ENCODE measurements at regions not wholly inside any gene's neighbourhood (a gene's known extent, or its start where the extent isn't known, plus 50 kb on each side); places are given as distances from the start of the nearest gene placed in this dataset.
A peak's percentile ranks its signal among the peaks of the same experiment; 100 is the strongest.

DNA sequence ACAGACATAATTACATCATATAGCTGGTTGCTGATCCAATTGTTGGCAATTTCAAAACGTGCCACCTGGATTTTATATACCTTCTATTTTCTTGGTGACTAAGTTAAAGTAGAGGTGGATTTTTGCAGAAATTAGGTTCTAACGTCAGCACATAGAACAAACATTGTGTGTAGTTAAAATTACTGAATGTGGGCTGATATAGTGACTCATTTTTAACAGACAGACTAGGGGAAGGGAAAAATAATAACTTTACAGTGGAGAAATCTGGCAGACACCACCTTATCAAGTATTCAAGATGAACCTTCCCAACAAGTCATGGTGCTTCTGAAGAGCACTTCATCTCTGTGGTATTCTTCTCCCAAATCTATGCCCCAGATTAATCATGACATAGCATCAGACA lies 134.5 kb downstream of the UCHL1 start:
- no peak for DNase-seq

DNA sequence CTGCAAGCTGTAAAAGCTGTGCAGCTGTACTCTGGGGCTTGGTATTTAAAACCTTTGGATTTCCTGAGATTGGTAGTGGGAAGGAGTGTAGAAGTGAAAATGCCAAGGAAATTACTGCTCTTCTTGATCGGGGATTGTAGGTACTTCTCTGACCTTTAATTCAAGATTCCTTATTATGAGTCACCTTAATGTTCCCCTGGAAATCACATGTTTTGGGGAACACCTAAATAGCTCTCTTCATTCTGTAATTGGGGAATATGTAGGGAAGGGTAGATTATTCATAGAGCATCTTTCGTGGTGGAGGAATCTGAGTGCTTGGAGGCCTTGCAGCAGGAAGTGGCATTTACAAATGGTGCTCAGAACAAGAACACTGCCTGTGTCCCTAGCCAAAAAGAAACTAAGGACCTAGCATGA lies 137.8 kb downstream of the UCHL1 start:
- DNase-seq = no peak

DNA sequence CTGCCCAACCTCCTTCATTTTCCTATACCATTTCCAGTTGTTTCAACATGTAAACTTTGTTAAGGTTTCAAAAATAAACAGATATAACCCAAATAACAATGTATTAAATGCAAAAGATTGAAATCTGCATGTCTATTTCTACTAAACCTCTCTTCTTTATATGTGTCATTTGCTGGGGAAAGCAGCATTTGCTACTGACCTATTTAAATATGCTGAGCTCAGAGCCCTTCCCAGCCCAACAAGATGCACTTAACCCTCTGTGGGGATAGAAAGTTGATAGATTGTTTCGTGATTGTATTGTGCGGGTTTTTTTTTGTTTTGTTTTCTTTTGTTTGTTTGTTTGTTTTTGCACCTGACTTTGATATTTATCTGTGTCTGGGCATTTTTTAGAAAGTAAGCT lies 139.5 kb downstream of the UCHL1 start:
- no peak for DNase-seq

DNA sequence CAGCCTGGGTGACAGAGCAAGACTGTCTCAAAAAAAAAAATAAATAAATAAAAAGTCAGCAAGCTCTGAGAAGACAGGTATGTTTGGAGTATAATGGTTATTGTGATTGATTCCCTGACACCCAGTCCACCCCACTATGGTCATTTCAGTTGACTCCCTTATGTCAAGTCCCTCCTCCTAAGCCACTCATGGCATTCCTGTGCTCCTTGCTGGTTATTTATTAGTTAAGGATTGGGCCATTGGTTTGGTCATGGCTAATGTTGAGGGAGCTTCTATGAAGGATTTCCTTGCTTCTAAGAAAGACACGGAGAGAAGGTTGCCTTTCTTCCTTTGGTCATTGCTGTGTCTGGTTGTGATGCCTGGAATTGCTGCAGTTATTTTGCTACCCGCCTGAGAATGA lies 140.1 kb downstream of the UCHL1 start:
- DNase-seq = no peak

DNA sequence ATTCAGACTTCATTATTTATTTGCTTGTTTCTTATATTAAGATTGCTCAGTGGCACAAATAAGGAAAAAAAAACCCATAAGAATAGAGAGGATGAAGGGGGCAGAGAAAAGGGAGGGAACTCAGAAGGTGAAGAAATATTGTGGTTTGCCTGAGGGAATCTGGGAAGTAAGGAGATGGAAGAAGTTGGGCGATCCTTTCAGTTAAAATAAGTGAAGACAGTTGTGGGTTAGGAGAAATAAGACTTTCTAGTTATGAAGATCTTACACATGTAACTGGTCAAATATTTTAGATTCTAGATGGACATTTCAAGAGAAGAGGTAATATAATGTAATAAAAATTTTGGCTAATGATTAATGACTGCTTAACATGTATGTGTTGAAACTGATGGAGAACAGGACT lies 138.7 kb upstream of the LIMCH1 start:
- DNase-seq = no peak

DNA sequence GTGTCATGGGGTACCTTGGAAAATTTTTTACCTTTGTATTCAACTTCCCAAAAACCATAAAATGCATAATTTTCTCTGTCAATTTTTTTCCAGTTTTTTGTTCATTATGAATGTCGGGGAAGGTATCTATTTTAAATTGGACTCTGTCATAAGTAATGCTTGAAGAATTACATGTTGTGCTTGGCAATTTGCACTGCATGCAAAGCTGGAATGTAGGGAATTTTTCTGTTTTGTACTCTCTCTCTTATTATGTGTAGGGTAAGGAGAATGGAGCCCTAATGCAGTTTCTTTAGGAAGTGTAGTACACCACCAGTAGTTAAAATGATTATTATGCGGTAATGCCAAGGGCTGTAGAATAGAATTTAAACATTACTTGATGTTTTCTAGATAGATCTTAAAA lies 137.7 kb upstream of the LIMCH1 start:
- no peak for DNase-seq

DNA sequence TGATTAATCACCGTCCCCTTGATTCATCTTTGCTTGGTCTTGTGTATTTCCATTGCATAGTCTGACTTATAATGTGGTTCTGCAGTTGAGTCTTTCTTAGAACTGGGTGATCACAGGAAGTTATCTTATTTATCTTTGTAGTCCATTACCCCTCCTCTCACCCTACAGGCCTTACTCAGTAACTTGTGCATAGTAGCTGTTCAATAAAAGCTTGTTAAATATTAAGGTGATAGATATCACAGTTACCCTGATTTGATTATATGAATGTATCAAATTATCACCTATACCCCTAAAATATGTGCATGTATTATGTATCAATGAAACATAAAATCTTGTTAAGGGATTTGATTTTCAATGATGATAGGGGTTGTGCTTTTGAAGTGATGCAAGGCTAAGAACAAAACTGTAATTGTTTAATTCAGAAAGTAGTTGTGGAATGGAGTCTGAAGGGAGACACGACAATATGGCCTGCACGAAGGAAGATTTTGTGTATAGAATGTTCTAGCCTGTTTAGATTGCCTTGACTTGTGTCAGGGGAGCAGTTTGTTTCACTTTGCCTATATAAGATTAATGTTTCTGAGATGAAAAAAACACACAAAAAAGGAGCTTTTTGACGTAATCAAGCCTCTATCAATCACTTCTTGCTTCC lies 132.4 kb upstream of the LIMCH1 start:
- DNase-seq = no peak

DNA sequence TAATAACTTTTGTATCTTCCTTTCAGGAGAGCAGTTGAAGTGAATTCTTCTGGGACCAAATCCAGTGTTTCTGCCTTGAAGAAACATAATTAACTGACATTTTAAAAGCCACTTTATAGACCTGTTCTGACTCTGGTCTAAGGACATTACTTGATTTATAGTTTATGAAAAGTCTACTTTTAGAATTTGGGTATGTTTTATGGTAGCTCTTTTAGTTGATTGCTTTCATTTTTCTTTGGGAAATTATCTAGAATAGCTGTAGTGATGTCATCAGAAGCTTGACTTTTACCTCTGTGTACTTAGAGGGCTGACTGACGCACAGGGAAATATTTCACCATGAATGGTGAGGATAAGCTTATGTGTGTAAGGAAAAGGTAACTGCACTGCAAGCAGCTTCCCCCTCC lies 131.8 kb upstream of the LIMCH1 start:
- DNase-seq = peak; percentile 15 to 25

DNA sequence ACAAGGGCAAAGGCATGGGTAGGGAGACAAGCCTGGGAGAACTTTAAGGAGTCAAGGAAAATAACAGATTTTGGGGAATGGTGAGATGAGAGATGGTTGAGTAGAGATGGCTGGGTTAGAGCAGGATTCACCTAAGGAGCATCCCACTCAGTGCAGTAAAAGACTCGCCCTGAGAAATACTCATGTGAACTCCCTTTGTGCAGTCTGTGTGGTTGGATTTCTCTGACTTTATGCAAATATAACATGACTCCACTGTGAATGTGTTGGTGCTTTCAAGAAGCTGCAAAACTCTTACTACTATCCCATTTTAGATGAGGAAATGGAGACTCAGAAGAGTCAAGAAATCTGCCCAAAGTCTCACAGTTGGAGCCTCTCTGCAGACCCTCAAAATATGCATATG lies 129.8 kb upstream of the LIMCH1 start:
- DNase-seq = no peak

DNA sequence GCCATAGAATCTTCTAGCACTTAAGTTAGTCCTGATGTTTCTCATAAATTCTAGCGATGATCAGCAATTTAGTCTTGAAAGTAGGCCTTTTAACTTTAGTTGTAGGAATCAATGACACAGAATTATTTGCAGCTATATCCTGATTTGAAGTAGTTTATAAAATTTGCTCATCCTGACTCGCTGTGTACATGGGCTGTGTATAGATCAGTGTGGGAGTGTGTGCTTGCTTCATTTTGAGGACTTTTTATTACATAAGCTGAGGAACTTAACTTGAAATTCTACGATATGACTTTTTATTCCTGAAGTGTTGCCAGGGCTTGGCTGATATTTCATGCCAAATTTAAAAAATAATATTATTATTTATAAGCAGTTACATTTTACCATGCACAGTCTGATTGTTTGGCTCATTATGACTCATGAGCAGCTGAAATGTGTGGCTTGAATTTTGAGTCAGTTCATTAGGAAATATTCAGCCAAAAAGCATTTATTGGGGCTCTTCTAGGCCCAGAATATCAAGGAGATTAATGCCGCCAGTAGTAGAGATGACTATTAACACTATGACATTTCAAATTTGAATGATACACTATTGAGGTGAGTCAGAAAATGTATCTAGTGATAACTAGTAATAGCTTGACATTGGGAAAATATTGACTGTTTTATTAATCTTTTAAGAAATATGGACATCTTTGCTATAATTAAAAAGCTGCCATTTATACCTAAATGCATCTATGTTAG lies 128.9 kb upstream of the LIMCH1 start:
- no peak for DNase-seq

DNA sequence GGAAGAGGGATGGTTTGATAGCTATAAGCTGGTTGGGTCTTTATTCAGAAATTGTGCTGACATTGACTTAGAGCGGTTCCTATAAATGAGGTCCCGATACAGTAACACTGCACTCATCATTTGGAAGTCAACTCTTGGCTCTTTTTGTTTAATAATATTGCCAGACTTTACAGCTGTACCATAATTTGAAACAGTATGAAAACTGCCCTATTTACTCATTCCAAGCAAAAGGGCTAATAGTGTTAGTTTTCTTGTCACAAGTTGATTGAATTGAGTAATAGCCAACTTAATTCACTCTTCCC lies 128.4 kb upstream of the LIMCH1 start:
- DNase-seq = no peak

DNA sequence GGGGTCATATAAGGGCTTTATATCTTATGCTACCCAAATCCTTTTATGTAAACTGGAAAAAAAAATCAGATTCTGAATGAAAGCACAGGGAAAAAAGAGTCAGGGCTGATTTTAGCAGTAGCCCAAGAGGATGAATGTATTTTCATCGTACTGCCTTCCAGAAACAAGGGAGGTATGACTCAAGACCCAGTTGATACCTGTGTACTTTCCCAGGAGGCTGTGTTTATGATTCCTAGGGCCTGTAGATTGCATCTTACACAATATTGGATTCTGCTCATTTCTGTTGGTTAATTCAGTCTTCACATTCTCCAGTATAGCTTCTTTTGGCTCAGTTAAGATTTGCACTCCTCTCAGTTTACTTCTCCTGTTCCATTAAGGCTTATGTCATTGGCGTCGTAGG lies 127.9 kb upstream of the LIMCH1 start:
- no peak for DNase-seq

DNA sequence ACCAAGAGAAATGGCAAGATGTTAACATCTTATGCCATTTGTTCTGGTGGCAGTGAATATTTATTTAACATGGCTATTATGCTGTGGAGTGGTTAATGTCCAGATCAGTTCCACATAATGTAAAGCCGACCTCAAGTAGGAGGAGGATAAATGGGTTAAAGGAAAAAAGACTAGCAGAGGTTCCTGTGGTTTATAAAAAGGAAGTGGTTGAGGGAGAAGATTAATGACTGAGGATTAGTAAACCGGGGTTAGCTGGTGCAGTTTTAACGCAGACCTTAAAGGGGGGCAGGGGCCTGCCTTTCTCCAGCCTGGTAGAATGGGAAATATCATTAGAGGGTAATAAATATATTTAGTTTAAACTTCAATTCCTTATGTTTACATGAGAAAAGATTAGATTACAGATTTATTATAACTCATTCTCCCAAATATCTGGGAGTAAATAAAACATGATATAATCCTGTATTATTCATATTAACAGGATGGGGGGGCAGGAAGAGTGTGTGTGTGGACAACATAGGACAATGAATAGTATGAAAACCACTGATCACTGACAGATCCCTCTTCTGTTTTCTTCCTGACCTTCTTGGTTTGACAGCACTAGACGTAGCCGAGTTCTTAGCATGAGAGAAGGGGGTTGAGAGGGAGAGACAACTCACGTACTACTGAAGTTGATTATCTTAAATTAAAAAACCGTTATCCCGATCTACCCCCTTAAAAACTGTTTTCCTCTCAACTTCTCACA lies 124.1 kb upstream of the LIMCH1 start:
- DNase-seq = no peak

DNA sequence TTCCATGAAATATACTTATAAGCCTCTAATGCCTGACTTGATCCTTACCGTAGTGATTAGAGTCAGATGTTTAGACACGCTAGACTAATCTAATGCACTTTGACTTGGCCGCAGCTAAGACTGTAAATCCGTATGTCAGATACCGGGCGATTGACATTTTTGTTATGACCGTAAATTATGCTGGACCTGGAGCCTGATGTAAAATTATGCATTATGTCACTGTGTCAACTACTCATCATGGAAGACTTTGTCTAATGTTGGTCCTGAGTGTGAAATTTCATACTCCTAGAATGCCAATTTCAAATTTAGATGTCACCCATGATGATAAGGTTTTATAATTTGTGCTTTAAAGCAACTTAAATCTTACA lies 123.6 kb upstream of the LIMCH1 start:
- DNase-seq = no peak

DNA sequence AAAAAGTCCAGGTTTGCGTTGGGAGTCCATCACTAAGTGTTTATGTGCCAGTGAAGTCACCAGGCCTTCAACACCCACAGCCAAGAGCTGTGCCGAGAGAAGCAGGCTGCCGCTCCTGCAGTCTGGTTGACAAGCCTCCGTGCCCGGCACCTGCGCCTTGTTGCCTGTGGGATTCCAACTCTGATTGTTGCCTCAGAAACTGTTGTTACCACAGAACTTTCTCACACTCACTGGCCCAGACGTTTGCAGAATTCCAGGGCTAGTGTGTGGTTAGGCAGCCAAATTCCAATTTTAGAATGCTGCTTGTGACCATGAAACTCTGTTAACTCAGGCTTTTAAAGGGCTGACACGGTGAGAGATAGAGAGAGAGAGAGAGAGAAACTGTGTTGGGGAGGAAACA lies 119.5 kb upstream of the LIMCH1 start:
- DNase-seq = no peak

DNA sequence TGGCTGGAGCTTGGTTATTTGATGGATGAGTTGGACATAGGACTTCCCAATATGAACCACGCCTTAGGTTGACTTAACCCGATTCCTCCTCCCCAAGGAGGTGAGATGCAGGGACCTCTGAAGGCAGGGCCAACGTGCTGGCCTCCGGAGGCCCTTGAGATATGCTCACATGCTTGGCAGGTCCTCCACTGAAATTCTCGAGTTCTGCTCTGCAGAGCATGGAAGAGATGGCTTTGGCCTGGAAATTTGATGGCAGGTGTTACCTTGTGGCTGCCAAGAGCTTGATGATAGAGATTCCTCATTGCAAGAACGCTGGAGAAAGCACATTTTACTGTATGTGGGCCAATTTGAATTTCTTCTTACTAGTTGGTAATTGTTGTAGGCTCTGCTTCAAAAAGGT lies 117.4 kb upstream of the LIMCH1 start:
- no peak for DNase-seq

DNA sequence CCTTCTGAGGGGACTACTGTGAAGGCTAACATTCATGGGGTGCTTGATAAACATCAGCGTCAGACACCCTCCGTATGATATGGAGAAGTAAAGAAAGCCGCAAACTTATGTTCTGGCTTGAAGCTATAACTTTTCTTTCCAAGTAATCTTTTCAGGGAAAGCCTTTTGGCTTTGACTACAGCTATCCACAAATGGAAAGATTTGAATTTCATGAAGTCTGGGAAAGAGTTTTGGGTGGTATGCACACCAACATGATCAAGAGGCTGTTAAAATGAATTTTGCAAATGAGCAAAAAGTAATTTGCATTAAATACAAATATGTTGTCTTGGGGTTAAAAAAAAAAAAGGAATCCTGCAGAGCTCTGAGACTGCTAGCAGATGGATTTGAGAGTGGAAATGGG lies 114.8 kb upstream of the LIMCH1 start:
- no peak for DNase-seq

DNA sequence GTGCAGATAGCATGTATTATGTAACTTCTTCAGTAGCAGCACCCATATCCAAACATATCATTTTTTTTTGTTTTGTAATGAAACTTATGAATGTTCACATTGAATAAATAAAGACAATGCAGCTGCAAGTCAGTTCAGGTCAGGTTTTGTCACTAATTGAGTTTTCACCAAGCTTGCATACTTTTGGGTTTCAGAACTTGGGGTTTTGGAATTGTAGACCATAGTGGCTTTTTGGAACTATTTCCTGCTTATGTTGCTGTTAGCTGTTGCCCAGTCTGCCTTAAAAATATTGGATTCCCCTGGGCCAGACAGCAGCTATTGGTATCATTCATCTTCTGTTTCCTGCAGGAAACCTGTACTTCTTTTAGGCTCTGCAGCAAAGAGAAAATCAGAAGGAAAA lies 113.4 kb upstream of the LIMCH1 start:
- DNase-seq = no peak

DNA sequence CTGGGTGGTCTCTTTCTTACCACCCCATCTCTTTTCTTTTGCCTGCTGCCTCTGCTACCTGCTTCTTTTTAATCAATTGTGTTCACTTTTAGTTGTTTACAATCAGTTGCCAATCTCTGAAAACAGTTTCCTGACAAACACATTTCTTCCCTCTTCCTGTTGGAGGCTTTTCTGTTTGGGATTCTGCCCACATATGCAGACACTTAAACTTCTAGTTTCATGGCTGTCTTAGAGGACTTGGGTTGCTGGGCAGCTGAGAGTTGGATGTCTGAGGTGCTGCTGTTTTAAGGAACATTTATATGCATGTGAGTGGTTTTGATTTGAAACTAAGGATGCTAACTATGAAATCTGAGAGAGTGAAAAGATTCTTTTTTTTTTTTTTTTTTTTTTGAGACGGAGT lies 112.3 kb upstream of the LIMCH1 start:
- DNase-seq = no peak

DNA sequence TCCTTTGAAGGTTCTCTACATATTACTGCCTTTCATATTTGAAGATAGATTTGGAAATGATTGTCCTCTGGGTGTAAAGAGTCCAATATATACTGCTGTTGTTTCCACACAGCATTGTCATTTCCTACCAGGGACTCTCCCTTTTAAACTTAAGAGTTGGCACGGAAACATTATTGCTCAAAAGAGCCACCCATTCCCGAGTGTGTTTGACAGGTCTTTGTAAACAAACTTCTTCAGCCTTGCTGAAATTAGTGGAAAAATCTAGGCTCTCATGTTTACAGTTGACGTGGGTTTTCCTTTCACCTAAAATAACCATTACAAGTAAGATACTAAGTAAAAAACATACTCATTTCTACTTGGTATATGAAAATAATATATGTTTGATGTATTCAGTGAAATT lies 111.4 kb upstream of the LIMCH1 start:
- DNase-seq = no peak

DNA sequence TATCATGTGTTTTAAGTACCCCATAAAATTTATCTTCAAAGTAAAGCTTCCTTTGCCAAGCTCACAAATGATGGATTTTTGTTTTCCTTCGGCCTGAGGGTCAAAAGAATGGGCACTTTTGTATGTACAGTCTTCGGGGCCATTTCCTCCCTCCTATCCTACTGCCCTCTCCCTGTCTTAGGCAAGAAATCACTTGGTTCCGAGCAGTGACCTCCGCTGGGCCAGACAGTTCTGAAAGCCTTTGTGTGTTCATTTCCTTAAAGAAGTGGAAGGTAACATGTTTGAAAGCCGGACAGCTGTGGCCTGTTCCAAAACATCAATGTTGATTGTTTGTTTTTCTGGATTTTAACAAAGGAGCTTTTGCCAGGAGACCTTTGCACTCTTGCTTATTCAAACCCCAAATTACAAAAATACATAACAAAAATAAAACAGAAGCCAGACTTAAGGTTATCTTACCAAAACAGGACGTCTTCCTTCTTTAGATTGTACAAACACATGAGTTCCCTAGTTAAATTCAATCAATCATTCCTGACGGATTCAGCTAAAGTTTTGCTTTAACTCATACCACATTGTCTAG lies 110.6 kb upstream of the LIMCH1 start:
- no peak for DNase-seq

DNA sequence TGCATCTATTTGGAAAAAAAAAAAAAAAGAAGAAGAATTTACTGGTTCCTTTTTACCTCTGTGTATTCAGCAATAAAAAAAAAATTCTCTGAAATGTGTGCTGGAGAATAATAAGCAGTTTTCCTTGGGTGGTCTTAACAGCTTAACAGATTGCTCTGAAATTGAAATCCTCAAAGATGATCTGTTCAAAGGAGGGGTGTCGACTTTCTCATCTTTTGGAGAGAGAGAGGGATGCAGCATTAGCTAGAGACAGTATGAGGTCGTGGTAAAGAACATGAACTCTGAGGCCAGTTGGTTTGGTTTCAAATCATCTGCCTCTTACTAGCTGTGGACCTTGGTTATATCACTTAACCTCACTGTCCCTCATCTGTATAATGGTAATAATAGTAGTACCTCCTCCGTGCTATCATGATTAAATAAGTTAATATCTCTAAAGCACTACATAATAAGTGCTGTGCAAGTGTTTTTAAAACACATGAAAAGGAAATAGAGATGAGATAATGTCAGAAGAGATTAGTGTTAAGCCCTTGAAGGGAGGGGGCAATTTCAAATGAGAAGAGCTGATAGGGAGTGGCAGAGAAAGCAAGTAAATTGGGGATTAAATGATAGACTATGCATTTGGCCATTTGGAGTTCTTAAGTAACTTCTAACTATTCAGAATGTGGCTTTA lies 109.9 kb upstream of the LIMCH1 start:
- no peak for DNase-seq

DNA sequence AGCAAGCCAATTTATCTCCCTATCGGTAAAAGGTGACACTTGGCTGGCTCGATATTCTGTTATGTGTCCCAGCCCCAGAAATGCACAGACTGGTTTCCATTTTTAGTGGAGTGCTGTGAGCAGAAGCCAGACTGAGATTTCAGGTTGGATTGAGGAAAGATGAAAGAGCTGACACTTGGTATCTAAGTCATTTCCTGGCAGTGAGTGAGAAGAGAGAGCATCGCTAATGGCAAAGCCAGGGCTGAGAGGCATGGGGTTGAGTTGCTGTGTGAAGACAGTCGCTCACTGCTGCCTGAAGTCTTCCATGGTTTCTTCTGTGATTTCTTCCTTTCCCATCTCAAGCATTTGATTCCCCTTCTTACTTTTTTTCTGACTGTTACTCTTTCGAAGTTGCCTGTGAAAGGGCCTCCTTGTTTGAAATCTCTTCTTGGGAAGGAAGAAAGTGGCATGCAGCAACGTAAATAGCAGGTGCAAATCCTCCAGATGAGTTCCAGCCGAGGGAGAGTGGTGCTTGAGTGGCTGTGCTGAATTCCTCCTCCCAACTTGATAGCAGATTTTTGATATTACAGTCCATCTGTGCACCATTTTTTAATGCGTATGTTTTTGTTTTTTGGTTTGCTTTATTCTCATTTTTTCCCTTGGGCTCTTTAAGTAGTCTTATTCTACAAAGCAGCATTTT lies 109.2 kb upstream of the LIMCH1 start:
- no peak for DNase-seq
